HG03342 (cell line): ENCODE measurements at regions not wholly inside any gene's neighbourhood (a gene's known extent, or its start where the extent isn't known, plus 50 kb on each side); places are given as distances from the start of the nearest gene placed in this dataset.

ENCODE experiments used
- ATAC-seq: cut with Tn5 transposase; IDR thresholded peaks from one replicate; pipeline ENCODE4 v1.9.1; 2021; ENCODE audit warnings: mild to moderate bottlenecking, moderate library complexity; ENCODE audit not compliant: unreplicated experiment

- ATAC-seq: no peak
Measured at GRCh38 chr6:95240514-95240913, 336.8 kb upstream of the MANEA start.

DNA sequence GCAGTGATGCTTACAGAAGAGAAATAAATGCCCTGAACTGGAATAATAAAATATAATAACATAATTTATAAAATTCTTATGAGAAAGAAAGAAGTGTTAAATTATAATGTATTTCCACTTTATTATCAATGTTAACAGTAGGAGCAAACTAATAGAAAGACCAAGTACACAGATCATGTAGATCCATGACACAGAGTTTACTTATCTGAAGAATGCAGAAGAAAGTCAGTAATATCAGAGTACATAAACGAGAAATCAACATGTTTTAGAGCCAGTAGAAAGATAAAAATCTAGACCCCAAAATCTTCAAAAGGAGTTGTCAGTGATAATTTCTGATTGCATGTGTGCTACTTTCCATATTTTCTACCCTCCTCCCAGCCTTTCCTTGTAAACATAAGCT lies 334.8 kb upstream of the MANEA start:
- ATAC-seq: no peak

DNA sequence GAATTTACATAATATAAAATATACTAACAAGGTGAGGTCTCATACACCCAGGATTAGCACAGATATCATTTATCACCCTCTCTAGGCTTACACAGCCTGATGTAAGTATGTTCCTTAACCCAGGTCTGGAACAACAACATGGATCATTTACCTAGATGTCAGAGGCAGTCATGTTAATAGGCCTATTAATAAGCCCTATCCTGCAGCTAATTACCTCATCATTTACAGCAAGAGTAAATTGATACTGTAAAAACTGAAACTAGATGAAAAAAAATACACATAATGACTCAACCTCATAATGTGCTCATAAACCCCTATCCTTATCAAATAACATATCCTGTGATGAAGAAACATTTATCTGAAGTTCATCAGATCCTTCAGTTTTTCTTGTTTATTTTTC lies 334.3 kb upstream of the MANEA start:
- no peak for ATAC-seq

DNA sequence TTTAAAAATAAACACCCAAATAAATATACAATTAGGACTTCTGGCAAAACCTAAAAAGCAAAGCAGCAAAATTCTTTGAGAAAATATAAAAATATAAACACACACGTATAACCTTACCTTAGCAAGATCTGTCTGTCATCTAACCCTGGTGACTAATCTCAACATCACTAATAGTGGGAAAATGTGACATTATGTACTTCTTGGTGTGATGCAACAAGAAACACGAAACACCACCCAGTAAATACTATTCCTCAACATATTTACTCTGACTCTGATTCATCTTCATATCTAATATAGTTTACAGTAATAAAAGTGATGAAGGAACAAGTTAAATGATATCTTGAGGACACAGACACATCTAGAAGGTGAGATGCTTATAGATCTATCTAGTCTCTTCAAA lies 332.6 kb upstream of the MANEA start:
- ATAC-seq: no peak

DNA sequence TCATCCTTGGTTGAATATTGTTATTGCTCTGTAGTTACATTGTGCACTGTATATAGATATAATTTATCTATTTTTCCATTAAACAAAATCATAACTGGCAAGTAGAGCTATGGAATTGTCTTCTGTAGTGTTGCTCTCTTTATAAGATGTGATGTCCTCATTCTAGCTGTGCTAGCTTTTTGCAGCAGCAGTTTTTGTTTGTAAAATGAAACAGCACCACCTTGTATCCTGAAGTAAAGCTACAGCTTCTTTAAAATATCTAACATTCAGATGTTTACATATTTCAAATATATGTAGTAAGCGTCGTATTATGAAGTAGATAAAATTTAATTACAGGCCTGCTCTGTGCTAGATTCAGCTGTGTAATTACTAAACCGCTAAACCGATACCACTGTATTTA lies 328.8 kb upstream of the MANEA start:
- ATAC-seq: no peak

DNA sequence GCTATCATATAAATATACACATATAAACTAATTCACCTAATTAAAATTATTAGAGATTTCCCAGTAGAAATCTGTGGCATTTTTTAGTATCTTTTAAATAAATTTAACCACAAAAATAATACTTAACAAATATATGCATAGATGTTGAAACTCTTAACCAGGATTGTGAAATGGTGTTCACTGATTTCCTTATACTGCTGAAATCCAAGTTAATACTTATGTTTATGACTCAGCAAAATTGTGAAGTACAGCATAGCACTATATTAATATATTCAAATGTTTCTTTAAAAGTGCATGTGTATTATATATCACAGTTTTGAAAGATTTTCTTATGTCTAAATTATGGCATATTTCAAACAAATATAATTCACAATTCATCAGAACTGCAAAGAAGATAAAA lies 328.2 kb upstream of the MANEA start:
- no peak for ATAC-seq

GRCh38 chr6:95249661-95250060 lies 327.7 kb upstream of the MANEA start:
- no peak for ATAC-seq

DNA sequence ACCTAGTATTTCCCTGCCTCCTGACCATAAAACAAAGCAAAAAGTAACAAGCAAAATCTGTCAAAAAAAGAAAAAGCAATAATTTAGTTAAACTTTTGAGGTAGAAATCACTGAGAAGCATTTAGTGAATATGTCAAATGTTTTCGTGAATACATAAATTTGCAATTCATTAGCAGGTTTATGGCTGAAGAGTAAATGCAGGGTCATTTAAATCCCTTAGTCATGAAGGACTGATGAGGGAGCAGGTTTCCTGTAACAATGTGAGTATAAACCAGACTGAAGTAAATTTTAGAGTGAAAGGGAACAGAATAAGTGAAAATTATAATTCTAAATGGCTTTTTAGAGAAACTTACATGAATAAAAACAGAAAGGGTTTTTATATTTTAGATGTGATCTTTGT lies 313.5 kb upstream of the MANEA start:
- ATAC-seq: no peak

- ATAC-seq: no peak
Measured at GRCh38 chr6:95266537-95267258, 310.6 kb upstream of the MANEA start.

DNA sequence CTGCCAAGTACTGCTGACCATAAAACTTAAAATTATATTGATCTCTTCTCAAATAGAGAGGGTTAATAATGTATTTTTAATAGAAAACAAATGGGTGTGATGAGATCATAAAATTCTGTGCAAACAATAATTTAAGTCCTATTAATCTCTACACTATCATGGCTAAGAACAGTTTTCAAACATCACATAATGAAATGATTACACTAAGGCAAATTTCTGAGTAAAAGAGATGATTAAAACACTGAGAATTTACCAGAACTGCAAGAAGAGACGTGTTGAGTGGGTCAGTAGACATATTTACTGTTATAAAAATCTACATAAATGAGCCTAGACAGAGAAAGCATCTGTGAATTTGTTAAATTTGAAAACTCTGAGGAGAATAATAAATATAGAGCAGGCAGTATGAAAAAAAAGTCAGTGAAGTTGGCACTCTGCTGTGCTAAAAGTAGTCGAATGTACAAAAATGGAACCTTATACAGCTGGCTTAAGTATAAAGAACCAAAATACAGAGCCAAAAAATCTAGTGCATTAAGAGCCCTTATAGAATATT lies 302.6 kb upstream of the MANEA start:
- ATAC-seq: no peak

DNA sequence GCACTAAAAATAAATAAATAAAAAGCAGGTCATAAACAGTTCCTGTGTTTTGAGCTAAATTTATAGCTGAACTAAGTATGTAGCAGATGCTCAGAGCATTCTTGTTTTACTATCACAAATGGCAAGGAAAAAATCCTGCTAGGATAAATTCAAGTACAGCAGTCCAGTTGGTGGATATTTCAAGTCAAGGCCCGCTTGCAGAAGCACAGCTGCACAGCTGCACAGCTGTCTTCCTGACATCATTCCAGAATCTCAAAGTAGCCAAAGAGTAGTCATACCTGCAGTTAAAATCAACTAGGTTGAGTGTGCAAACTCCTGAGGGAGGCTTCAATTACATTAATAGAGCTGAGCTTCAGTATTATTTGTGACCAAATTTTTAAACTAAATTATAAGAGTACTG lies 297.7 kb upstream of the MANEA start:
- ATAC-seq: no peak

DNA sequence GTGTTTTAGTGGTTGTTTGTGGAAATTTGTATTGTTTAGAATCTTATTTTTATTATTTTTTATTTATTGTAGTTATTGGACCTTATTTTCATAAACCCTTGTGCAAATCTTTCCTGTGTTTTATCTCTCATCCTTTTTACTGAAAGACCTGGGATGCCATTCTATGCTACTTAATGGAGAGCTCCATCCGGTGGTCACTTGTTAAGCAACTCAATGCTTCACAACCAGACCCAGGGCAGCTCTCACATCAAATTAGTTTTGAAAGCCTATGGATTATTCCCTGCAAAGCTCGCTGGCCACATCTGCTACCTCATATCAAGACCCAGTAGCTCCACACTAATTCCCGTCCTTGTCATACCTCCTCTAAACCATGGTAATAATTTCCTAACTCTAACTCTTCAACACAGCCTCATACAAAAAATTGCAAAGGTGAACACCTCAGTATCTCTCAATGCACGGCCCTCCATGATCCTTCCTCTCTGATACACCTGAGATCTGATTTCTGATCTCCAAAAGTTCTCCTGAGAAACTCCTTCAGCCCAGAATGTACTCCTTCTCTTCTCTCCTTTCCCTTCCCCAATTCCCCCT lies 296.6 kb upstream of the MANEA start:
- no peak for ATAC-seq

DNA sequence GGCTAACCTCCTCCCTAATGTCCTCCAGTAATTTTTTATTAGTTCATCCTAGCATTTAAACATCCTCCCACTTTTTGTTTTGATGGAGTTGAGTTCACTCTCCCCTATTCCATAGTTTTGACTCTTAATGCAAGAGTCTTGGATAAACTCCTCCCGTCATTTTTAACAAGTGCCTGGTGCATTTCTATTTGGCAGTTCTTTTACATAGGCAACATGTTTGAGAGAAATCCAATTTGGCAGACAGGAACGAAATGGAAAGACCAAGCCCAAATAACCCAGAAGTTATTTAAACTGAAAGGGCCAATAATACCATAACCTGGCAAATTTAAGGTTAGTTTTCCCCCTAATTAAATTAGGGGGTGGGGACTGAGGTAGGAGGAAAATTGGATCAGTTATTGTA lies 291.5 kb upstream of the MANEA start:
- ATAC-seq: no peak

DNA sequence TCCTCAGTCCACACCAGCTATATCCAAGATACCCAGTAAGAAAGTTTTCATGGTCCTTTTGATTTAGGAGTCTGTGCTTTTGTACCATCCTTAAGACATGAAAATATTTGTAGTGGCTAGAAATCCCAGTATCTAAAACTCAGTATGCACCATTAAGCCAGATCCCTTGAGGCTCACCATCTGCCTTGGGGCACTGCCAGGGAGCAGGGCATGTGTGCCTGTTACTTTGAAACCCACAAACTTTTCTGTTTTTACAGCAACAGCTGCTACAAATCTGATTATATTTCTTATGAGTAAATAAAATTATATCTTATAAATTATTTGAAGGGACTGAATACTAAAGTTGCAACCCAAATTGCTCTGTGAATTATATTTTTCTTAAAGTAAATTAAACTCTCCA lies 290.5 kb upstream of the MANEA start:
- no peak for ATAC-seq

DNA sequence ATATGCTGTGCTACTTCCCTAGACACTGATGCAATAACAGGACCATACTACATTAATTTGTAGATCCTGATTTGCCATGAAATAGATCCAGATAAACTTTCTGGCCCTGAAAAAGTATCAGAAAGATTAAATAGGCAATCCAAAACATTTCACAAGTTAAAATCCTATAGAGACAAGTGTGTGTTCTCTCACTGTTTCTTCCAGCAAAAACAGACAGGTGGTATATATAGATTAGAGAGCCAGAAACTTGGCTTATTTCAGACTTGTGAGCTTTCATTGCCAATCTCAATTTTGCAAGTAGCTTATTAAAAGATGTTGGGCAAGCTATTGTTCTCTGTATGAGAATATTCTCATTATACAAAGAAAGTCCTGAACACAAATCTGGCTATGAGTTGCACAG lies 289.1 kb upstream of the MANEA start:
- ATAC-seq: no peak

GRCh38 chr6:95292011-95292410 lies 285.3 kb upstream of the MANEA start:
- ATAC-seq: no peak

GRCh38 chr6:95293257-95293656 lies 284.1 kb upstream of the MANEA start:
- ATAC-seq: no peak

- no peak for ATAC-seq
Measured at GRCh38 chr6:95294043-95294442, 283.3 kb upstream of the MANEA start.

GRCh38 chr6:95309545-95309944 lies 267.8 kb upstream of the MANEA start:
- ATAC-seq: no peak

DNA sequence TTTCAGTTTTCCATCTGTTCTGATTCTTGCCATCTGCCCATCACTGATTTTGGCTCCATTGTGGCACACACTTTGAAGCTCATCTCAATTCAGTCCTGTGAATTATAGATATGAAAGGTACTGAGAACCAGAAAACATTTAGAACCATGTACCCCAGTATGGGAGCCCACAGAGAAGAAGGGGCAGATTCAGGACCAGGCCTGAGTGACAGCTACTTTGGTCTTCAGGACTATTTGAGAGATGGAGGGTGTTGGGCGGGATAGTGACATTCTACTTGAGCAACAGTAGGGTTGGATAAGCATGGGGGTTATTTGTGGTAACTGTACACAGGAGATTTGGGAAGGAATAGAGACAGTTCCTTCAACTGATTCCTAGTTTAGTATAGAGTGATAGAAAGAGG lies 259.2 kb upstream of the MANEA start:
- no peak for ATAC-seq

DNA sequence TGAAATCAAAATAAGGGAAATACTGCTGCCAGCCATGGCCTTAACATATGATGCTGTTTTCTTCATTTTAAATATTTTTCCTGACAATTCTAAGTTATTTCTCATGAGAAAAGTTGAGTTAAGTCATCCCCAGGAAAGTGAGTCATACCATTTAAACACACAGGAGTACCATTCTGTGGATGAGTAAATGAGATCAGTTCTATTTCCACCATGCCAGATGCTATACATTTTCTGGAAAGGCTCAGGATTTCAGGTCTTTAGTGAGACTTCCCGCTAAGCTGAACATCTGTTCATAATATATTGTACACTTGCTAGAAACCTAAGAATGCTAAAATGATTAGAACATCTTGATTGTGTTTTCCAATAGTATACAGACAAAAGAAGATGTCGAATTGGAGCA lies 256.2 kb upstream of the MANEA start:
- ATAC-seq: no peak

DNA sequence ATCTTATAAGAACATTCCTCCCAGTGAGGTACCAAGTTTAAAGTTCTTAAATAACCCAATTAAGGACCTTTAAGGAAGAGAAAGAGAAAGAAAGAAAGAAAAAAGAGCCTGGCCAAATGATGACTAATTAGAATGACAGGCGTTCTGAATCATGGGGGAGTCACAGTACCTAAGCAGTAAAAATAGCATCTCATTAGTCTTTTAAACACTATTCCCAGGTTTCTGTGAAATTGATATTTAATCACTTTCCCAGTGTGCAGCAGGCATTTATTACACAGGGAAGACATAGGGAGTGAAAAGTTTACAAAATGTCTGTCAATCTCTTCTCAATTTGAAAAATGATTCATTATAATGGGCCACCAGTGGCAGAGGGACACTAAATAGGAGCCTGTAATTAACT lies 251.4 kb upstream of the MANEA start:
- ATAC-seq: no peak

GRCh38 chr6:95328231-95328630 lies 249.1 kb upstream of the MANEA start:
- no peak for ATAC-seq
